ENCODE measurements at regions not wholly inside any gene's neighbourhood (a gene's known extent, or its start where the extent isn't known, plus 50 kb on each side); places are given as distances from the start of the nearest gene placed in this dataset.

- Histone ChIP-seq H3K14ac (ENCODE audit: insufficient read length) (no peak overlapping the region), H2BK12ac (ENCODE audit: low read depth, low read length) (no peak overlapping the region), H3K56ac (replicated peaks; ENCODE audit: insufficient read length, low read depth, low read length) (no peak overlapping the region), H4K91ac (replicated peaks; ENCODE audit: insufficient read length, low read length) (no peak overlapping the region), H2AK5ac (ENCODE audit: low read depth, low read length) (no peak overlapping the region), H3K23ac (ENCODE audit: insufficient read length) (no peak overlapping the region), H2BK120ac (replicated peaks; ENCODE audit: low read depth, low read length) (no peak overlapping the region), H4K20me1 (replicated peaks in 1 of 2; ENCODE audit: control insufficient read depth in 1 of 2, insufficient read depth in 2 of 2, low read length in 2 of 2) (no peaks in the 10 kb centered on the region), H2AFZ (ENCODE audit: low read length) (no peak overlapping the region), H2BK5ac (ENCODE audit: low read depth, low read length) (no peak overlapping the region), H3K23me2 (ENCODE audit: low read depth, low read length) (no peaks in the 10 kb centered on the region), H2BK15ac (ENCODE audit: low read length) (no peak overlapping the region), H3K9ac (replicated peaks in 1 of 4; ENCODE audit: extremely low read depth in 1 of 4, low read depth in 3 of 4, low read length in 3 of 4) (no peak overlapping the region), H3K4me3 (ENCODE audit: extremely low read depth in 1 of 4, insufficient read depth in 2 of 4, low read depth in 3 of 4, low read length in 4 of 4) (no peak overlapping the region), H3K27me3 (replicated peaks in 1 of 4; ENCODE audit: control insufficient read depth in 3 of 4, extremely low read depth in 1 of 4, insufficient read depth in 3 of 4, low read length in 3 of 4) (no peaks in the 10 kb centered on the region), H3K79me1 (ENCODE audit: low read depth, low read length) (no peaks in the 10 kb centered on the region), H3K9me3 (ENCODE audit: insufficient read depth in 2 of 2, low read depth in 1 of 2, low read length in 1 of 2) (peaks cover 22 to 34% of the 10 kb centered on the region in 2 experiments), H4K8ac (ENCODE audit: extremely low read depth, insufficient read depth, low read length) (no peak overlapping the region), H3K4me1 (replicated peaks in 1 of 4; ENCODE audit: control insufficient read depth in 3 of 4, insufficient read depth in 4 of 4, low read length in 3 of 4) (no peaks in the 10 kb centered on the region), H3K4me2 (ENCODE audit: insufficient read depth in 1 of 2, low read depth in 2 of 2, low read length in 2 of 2) (no peak overlapping the region), H3K27ac (ENCODE audit: low read depth, low read length) (no peak overlapping the region), H2BK20ac (ENCODE audit: low read length) (no peak overlapping the region), H4K5ac (ENCODE audit: insufficient read length, low read depth, low read length) (no peak overlapping the region), H3K79me2 (ENCODE audit: control insufficient read depth in 1 of 2, insufficient read depth in 2 of 2, low read length in 2 of 2) (no peaks in the 10 kb centered on the region), H3K18ac (ENCODE audit: extremely low read depth, low read length) (no peak overlapping the region), H3K36me3 (ENCODE audit: control insufficient read depth in 2 of 4, insufficient read depth in 4 of 4, low read length in 3 of 4) (no peaks in the 10 kb centered on the region; a peak in 1 of 8 replicates), H3K4ac (replicated peaks; ENCODE audit: insufficient read length, low read depth, low read length) (no peak overlapping the region)
- ChIA-PET POLR2A (ENCODE audit: partially characterized antibody) (no interaction called here), CTCF (ENCODE audit: partially characterized antibody) (interaction anchor here (1.3 kb wide), 1 partner anchor 120 kb away, joined by 3 read pairs; no protein-coding TSS in a partner anchor)
- no peak for TF ChIP-seq NANOG (IDR thresholded peaks at IDR 0.05; ENCODE audit: insufficient read depth, low read depth, low read length, poor library complexity, severe bottlenecking)
- TF ChIP-seq RXRA (IDR thresholded peaks at IDR 0.05; ENCODE audit: insufficient read depth, low read depth, low read length) = no peak
- TF ChIP-seq SIRT6 (IDR thresholded peaks at IDR 0.05; ENCODE audit: low read length) = no peak
- no peak for TF ChIP-seq SRF (IDR thresholded peaks at IDR 0.05; ENCODE audit: low read depth, low read length)
- no peak for TF ChIP-seq ZNF274 (IDR thresholded peaks at IDR 0.05; ENCODE audit: borderline replicate concordance, extremely low read depth, low read length)
- no peak for TF ChIP-seq HDAC2 (IDR thresholded peaks at IDR 0.05; ENCODE audit: borderline replicate concordance in 1 of 2, low read depth in 2 of 2, low read length in 2 of 2)
- TF ChIP-seq EGR1 (IDR thresholded peaks at IDR 0.05; ENCODE audit: borderline replicate concordance, low read depth, low read length) = no peak
- no peak for TF ChIP-seq RBBP5 (IDR thresholded peaks at IDR 0.05; ENCODE audit: borderline replicate concordance, low read depth, low read length)
- no peak for TF ChIP-seq TCF12 (IDR thresholded peaks at IDR 0.05; ENCODE audit: low read depth, low read length)
- no peak for TF ChIP-seq SUZ12 (IDR thresholded peaks at IDR 0.05; ENCODE audit: low read length)
- no peak for TF ChIP-seq POLR2AphosphoS5 (IDR thresholded peaks at IDR 0.05; ENCODE audit: low read depth, low read length)
- TF ChIP-seq TEAD4 (IDR thresholded peaks at IDR 0.05; ENCODE audit: low read depth, low read length) = no peak
- TF ChIP-seq KDM4A (IDR thresholded peaks at IDR 0.05; ENCODE audit: low read depth, low read length, severe bottlenecking) = no peak
- no peak for TF ChIP-seq SIX5 (IDR thresholded peaks at IDR 0.05; ENCODE audit: low read depth, low read length)
- no peak for DNase-seq (ENCODE audit: low read depth in 1 of 2, low spot score in 2 of 2)
- WGBS, 2 experiments (ENCODE audit: extremely low coverage in 1 of 2, insufficient coverage in 1 of 2, insufficient read length in 1 of 2, insufficient replicate concordance in 2 of 2, low coverage in 1 of 2, low lambda C conversion rate in 2 of 2, missing lambda C conversion rate in 1 of 2) = 77% methylated on average over 1 of the region's 1 CpG; no CpG with 5 or more reads in 1 of the 2 experiments
- FAIRE-seq = no peak
These were observed 58.2 kb upstream of the SLC2A13 start for GRCh38 chr12:40164034-40164433.
